Upper lobe of left lung (tissue), 4 donors: ENCODE measurements at regions not wholly inside any gene's neighbourhood (a gene's known extent, or its start where the extent isn't known, plus 50 kb on each side); places are given as distances from the start of the nearest gene placed in this dataset.

Experiments
- CTCF ChIP-seq, 6 experiments: fragments of 450-650 bp in 4 of 6; fragments of 200-600 bp in 2 of 6; sonication (generic) in 2 of 6; IDR thresholded peaks; one replicate each; pipeline ENCODE4 v1.5.1; 2016 to 2019; ENCODE audit warnings: antibody characterized with exemption in 6 of 6
- EP300 ChIP-seq, 4 donors: sonication (generic); formaldehyde crosslinking; IDR thresholded peaks; one replicate each; pipeline ENCODE4 v1.5.1; 2017; ENCODE audit warnings: antibody characterized with exemption in 4 of 4, control low read depth in 2 of 4
- POLR2A ChIP-seq, 4 donors: fragments of 450-650 bp; IDR thresholded peaks; one replicate each; pipeline ENCODE4 v1.5.1; 2016 to 2017; ENCODE audit warnings: antibody characterized with exemption in 4 of 4, mild to moderate bottlenecking in 2 of 4
- POLR2AphosphoS5 ChIP-seq, 2 donors: sonication (generic); formaldehyde crosslinking; IDR thresholded peaks; one replicate each; pipeline ENCODE4 v1.5.1; 2017; ENCODE audit warnings: antibody characterized with exemption in 2 of 2

DNA sequence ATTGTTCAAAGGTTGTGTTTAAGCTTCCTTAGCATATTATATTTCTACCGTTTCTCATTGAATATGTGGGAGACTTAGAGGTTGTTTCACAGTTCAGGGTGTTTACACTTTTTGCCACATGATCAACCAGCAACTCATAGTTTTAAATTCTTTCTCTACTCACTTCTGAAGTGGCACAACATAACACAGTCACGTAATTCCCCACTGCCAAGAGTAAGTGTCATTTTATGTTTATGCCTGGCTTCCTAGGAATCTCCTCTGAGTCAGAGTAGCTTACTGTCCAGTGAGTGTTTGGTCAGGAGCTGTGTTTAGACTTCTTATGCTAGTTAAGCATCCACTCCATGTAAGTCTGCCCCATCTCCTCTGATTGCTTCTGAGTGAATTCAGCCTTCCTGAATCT is 520.8 kb upstream of the KIRREL3 start:
- TF ChIP-seq CTCF (IDR thresholded peaks at IDR 0.05) = no peak
- no peak for TF ChIP-seq EP300 (IDR thresholded peaks at IDR 0.05)
- TF ChIP-seq POLR2AphosphoS5 (IDR thresholded peaks at IDR 0.05) = no peak
- TF ChIP-seq POLR2A (IDR thresholded peaks at IDR 0.05) = no peak
